Neural progenitor cell (in vitro differentiated cells): ENCODE measurements at regions not wholly inside any gene's neighbourhood (a gene's known extent, or its start where the extent isn't known, plus 50 kb on each side); places are given as distances from the start of the nearest gene placed in this dataset. TPM values are rescaled to one million over a fixed set of nuclear protein-coding genes. Genes with fewer than 3 reads are reported as not detected.
"Not testable (repeated sequence)": the region's sequence is repeated elsewhere in the genome, so short reads cannot be mapped to it uniquely, and the experiment has no call there.

ENCODE experiments used
- DNase-seq: peaks from one replicate; pipeline ENCODE4 v3.0.0-alpha.2; 2016; ENCODE audit warnings: low spot score
- H2AFZ ChIP-seq: fragments of 200-600 bp; sonication (generic); replicated peaks from 2 replicates; pipeline ENCODE4 v1.6.1; 2016; ENCODE audit warnings: antibody characterized with exemption
- H3F3A ChIP-seq: fragments of 200-600 bp; sonication (generic); 2 replicates; pipeline ENCODE4 v1.6.1; 2016; ENCODE audit warnings: antibody characterized with exemption, low read depth
- H3K27ac ChIP-seq: fragments of 200-600 bp; sonication (generic); 2 replicates; pipeline ENCODE4 v1.5.1; 2016; ENCODE audit warnings: mild to moderate bottlenecking
- H3K27me3 ChIP-seq: fragments of 200-600 bp; sonication (generic); 2 replicates; pipeline ENCODE4 v1.6.1; 2016; ENCODE audit warnings: mild to moderate bottlenecking, moderate library complexity
- H3K36me3 ChIP-seq: fragments of 200-600 bp; sonication (generic); 2 replicates; pipeline ENCODE4 v1.5.1; 2016
- H3K4me1 ChIP-seq: fragments of 200-600 bp; sonication (generic); 2 replicates; pipeline ENCODE4 v1.6.1; 2016; ENCODE audit warnings: mixed run types
- H3K4me2 ChIP-seq: fragments of 200-600 bp; sonication (generic); 2 replicates; pipeline ENCODE4 v1.6.1; 2016
- H3K4me3 ChIP-seq: fragments of 200-600 bp; sonication (generic); 2 replicates; pipeline ENCODE4 v1.5.1; 2016
- H3K79me2 ChIP-seq: fragments of 200-600 bp; sonication (generic); 2 replicates; pipeline ENCODE4 v1.6.1; 2016; ENCODE audit warnings: low read depth
- H3K9ac ChIP-seq: fragments of 200-600 bp; sonication (generic); 2 replicates; pipeline ENCODE4 v1.6.1; 2016
- H3K9me3 ChIP-seq: fragments of 200-600 bp; sonication (generic); 2 replicates; pipeline ENCODE4 v1.5.1; 2016; ENCODE audit warnings: low read depth
- H4K20me1 ChIP-seq: fragments of 200-600 bp; sonication (generic); 2 replicates; pipeline ENCODE4 v1.6.1; 2016; ENCODE audit warnings: low read depth
- H3K27ac Mint-ChIP-seq: 3 replicates; pipeline ENCODE4 v1.8.0; 2021; ENCODE audit warnings: mixed read lengths
- H3K27me3 Mint-ChIP-seq: 2 replicates; pipeline ENCODE4 v1.8.0; 2022; ENCODE audit warnings: low read depth, mild to moderate bottlenecking, inconsistent platforms, moderate library complexity, mixed read lengths; ENCODE audit not compliant: insufficient read depth
- H3K36me3 Mint-ChIP-seq: 3 replicates; pipeline ENCODE4 v1.8.0; 2021; ENCODE audit warnings: mixed read lengths
- H3K4me1 Mint-ChIP-seq: 3 replicates; pipeline ENCODE4 v1.8.0; 2021; ENCODE audit warnings: mixed read lengths
- H3K4me3 Mint-ChIP-seq: 3 replicates; pipeline ENCODE4 v1.8.0; 2021; ENCODE audit warnings: mild to moderate bottlenecking, moderate library complexity, mixed read lengths
- H3K9me3 Mint-ChIP-seq: 3 replicates; pipeline ENCODE4 v1.8.0; 2020; ENCODE audit warnings: mixed read lengths
- EZH2 ChIP-seq: fragments of 200-600 bp; sonication (generic); IDR thresholded peaks from 2 replicates; pipeline ENCODE4 v1.6.1; 2017; ENCODE audit warnings: antibody characterized with exemption, mild to moderate bottlenecking, moderate library complexity
- EZH2phosphoT487 ChIP-seq: fragments of 200-600 bp; sonication (generic); IDR thresholded peaks from 2 replicates; pipeline ENCODE4 v1.6.1; 2017; ENCODE audit warnings: antibody characterized with exemption
- small RNA-seq: library from RNA; depleted of rRNA; stranded (forward); fragments of <200 nt; gene quantifications from one replicate; pipeline ENCODE3, GENCODE V24; 2015
- TF ChIP-seq, protein P1 (sequence below): fragments of 200-600 bp; sonication (generic); IDR thresholded peaks from 2 replicates; pipeline ENCODE4 v1.5.1; 2017; ENCODE audit warnings: antibody characterized with exemption, mild to moderate bottlenecking

- DNase-seq, result peak; percentile 82
- Mint-ChIP-seq H3K4me1 (peaks cover 11% of the 10 kb centered on the region), H3K4me3 (no peak overlapping the region), H3K27me3 (peaks cover 5% of the 10 kb centered on the region), H3K27ac (no peak overlapping the region), H3K36me3 (no peaks in the 10 kb centered on the region), H3K9me3 (no peaks in the 10 kb centered on the region)
- TF ChIP-seq EZH2 (no peak), EZH2phosphoT487 (no peak)
- TF ChIP-seq, protein P1, sequence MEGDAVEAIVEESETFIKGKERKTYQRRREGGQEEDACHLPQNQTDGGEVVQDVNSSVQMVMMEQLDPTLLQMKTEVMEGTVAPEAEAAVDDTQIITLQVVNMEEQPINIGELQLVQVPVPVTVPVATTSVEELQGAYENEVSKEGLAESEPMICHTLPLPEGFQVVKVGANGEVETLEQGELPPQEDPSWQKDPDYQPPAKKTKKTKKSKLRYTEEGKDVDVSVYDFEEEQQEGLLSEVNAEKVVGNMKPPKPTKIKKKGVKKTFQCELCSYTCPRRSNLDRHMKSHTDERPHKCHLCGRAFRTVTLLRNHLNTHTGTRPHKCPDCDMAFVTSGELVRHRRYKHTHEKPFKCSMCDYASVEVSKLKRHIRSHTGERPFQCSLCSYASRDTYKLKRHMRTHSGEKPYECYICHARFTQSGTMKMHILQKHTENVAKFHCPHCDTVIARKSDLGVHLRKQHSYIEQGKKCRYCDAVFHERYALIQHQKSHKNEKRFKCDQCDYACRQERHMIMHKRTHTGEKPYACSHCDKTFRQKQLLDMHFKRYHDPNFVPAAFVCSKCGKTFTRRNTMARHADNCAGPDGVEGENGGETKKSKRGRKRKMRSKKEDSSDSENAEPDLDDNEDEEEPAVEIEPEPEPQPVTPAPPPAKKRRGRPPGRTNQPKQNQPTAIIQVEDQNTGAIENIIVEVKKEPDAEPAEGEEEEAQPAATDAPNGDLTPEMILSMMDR, result peak; percentile 99
- Histone ChIP-seq H3K79me2 (no peaks in the 10 kb centered on the region), H2AFZ (peak overlapping the region; percentile 59), H3F3A (peaks cover 6% of the 10 kb centered on the region), H3K4me3 (no peak overlapping the region), H3K4me2 (no peak overlapping the region), H3K9ac (no peak overlapping the region), H3K27ac (no peak overlapping the region), H3K4me1 (no peaks in the 10 kb centered on the region), H4K20me1 (no peaks in the 10 kb centered on the region), H3K27me3 (peaks cover 5% of the 10 kb centered on the region), H3K9me3 (no peaks in the 10 kb centered on the region), H3K36me3 (no peaks in the 10 kb centered on the region)
These were observed 50.6 kb upstream of the ITGB1 start for GRCh38 chr10:33008499-33009243.

GRCh38 chr10:33007731-33008381 is 49.8 kb upstream of the ITGB1 start:
- DNase-seq, H4K20me1 ChIP-seq, H3K9me3 ChIP-seq, H3F3A ChIP-seq, H3K27me3 ChIP-seq, H3K9me3 Mint-ChIP-seq, H3K27ac ChIP-seq, H3K4me2 ChIP-seq, H2AFZ ChIP-seq, H3K9ac ChIP-seq, H3K27ac Mint-ChIP-seq, H3K79me2 ChIP-seq, H3K27me3 Mint-ChIP-seq, H3K4me1 ChIP-seq, H3K4me3 Mint-ChIP-seq, H3K36me3 Mint-ChIP-seq, H3K36me3 ChIP-seq, H3K4me3 ChIP-seq: not testable (repeated sequence)
- H3K4me1 Mint-ChIP-seq, result peaks cover 11% of the 10 kb centered on the region

Small RNAs in the stretch of these regions (small RNA-seq; reads per million reads assigned to genes)
- not detected for gene AL365203.1
- not detected for gene MTND4LP11
- gene RN7SL847P, result not detected
